ENCODE measurements at regions not wholly inside any gene's neighbourhood (a gene's known extent, or its start where the extent isn't known, plus 50 kb on each side); places are given as distances from the start of the nearest gene placed in this dataset.

GRCh38 chr15:37788330-37788729 is 146.1 kb upstream of the TMCO5A start:
- TF ChIP-seq, protein P1, sequence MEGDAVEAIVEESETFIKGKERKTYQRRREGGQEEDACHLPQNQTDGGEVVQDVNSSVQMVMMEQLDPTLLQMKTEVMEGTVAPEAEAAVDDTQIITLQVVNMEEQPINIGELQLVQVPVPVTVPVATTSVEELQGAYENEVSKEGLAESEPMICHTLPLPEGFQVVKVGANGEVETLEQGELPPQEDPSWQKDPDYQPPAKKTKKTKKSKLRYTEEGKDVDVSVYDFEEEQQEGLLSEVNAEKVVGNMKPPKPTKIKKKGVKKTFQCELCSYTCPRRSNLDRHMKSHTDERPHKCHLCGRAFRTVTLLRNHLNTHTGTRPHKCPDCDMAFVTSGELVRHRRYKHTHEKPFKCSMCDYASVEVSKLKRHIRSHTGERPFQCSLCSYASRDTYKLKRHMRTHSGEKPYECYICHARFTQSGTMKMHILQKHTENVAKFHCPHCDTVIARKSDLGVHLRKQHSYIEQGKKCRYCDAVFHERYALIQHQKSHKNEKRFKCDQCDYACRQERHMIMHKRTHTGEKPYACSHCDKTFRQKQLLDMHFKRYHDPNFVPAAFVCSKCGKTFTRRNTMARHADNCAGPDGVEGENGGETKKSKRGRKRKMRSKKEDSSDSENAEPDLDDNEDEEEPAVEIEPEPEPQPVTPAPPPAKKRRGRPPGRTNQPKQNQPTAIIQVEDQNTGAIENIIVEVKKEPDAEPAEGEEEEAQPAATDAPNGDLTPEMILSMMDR (IDR thresholded peaks at IDR 0.05; ENCODE audit: low read length) = no peak
- no peak for TF ChIP-seq EZH2 (IDR thresholded peaks at IDR 0.05; ENCODE audit: borderline replicate concordance, low read length)
- Histone ChIP-seq H3K4me2 (ENCODE audit: low read length) (no peak overlapping the region), H3K9ac (ENCODE audit: low read length) (no peak overlapping the region), H3K27me3 (ENCODE audit: insufficient read depth, low read length) (no peaks in the 10 kb centered on the region), H4K20me1 (ENCODE audit: insufficient read depth, low read length) (no peaks in the 10 kb centered on the region), H3K4me3 (ENCODE audit: low read depth, low read length, poor library complexity, severe bottlenecking) (no peak overlapping the region), H3K4me1 (ENCODE audit: insufficient read depth, low read length, severe bottlenecking) (no peaks in the 10 kb centered on the region), H3K79me2 (ENCODE audit: insufficient read depth, low read length) (no peaks in the 10 kb centered on the region), H3K9me3 (ENCODE audit: low read length) (no peaks in the 10 kb centered on the region), H3K27ac (ENCODE audit: low read depth, low read length, poor library complexity, severe bottlenecking) (no peak overlapping the region), H3K9me2 (ENCODE audit: low read depth, low read length) (no peaks in the 10 kb centered on the region), H3F3A (ENCODE audit: insufficient read depth, low read length) (no peaks in the 10 kb centered on the region), H3K36me3 (ENCODE audit: insufficient read depth, low read length) (no peaks in the 10 kb centered on the region), H2AFZ (ENCODE audit: low read length) (no peak overlapping the region)

- no peaks in the 10 kb centered on the region for H3K9me3 ChIP-seq (ENCODE audit: low read length)
- no peaks in the 10 kb centered on the region for H3K79me2 ChIP-seq (ENCODE audit: insufficient read depth, low read length)
- no peak overlapping the region for H3K4me2 ChIP-seq (ENCODE audit: low read length)
- H4K20me1 ChIP-seq (ENCODE audit: insufficient read depth, low read length) = no peaks in the 10 kb centered on the region
- no peak overlapping the region for H3K9ac ChIP-seq (ENCODE audit: low read length)
- H3K36me3 ChIP-seq (ENCODE audit: insufficient read depth, low read length) = no peaks in the 10 kb centered on the region
- H2AFZ ChIP-seq (ENCODE audit: low read length) = no peak overlapping the region
- H3K27me3 ChIP-seq (ENCODE audit: insufficient read depth, low read length) = no peaks in the 10 kb centered on the region
- no peak overlapping the region for H3K27ac ChIP-seq (ENCODE audit: low read depth, low read length, poor library complexity, severe bottlenecking)
- H3K9me2 ChIP-seq (ENCODE audit: low read depth, low read length) = no peaks in the 10 kb centered on the region
- TF ChIP-seq EZH2 (IDR thresholded peaks at IDR 0.05; ENCODE audit: borderline replicate concordance, low read length) = no peak
- TF ChIP-seq, protein P1 (IDR thresholded peaks at IDR 0.05; ENCODE audit: low read length) = no peak
- H3K4me3 ChIP-seq (ENCODE audit: low read depth, low read length, poor library complexity, severe bottlenecking) = no peak overlapping the region
- no peaks in the 10 kb centered on the region for H3F3A ChIP-seq (ENCODE audit: insufficient read depth, low read length)
- H3K4me1 ChIP-seq (ENCODE audit: insufficient read depth, low read length, severe bottlenecking) = no peaks in the 10 kb centered on the region
These were observed 145.6 kb upstream of the TMCO5A start for GRCh38 chr15:37788767-37789396.

DNA sequence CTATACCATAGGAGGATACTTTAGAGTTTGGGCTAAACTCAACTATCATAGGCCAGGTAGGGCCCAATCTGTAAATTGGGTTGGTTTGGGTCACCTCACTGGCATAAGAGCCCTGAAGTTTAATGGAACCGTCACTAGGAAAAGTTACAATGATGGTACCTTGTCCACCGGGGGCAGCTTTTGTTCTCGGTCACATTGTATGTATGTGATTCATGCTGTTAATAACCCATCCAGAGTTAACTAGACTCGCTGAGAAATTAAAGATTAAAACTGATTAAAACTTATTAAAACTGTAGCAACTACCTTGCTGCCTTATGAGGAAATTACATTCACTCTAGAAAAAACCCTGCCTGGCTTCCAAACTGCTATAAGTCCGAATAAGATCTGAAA is 145.0 kb upstream of the TMCO5A start:
- H3K4me3 ChIP-seq (ENCODE audit: low read depth, low read length, poor library complexity, severe bottlenecking) = no peak overlapping the region
- no peak for TF ChIP-seq EZH2 (IDR thresholded peaks at IDR 0.05; ENCODE audit: borderline replicate concordance, low read length)
- TF ChIP-seq, protein P1 (IDR thresholded peaks at IDR 0.05; ENCODE audit: low read length) = no peak
- no peaks in the 10 kb centered on the region for H3K4me1 ChIP-seq (ENCODE audit: insufficient read depth, low read length, severe bottlenecking)
- no peaks in the 10 kb centered on the region for H4K20me1 ChIP-seq (ENCODE audit: insufficient read depth, low read length)
- no peak overlapping the region for H3K27ac ChIP-seq (ENCODE audit: low read depth, low read length, poor library complexity, severe bottlenecking)
- no peak overlapping the region for H2AFZ ChIP-seq (ENCODE audit: low read length)
- no peaks in the 10 kb centered on the region for H3F3A ChIP-seq (ENCODE audit: insufficient read depth, low read length)
- no peaks in the 10 kb centered on the region for H3K79me2 ChIP-seq (ENCODE audit: insufficient read depth, low read length)
- H3K9me3 ChIP-seq (ENCODE audit: low read length) = no peaks in the 10 kb centered on the region
- no peak overlapping the region for H3K4me2 ChIP-seq (ENCODE audit: low read length)
- no peaks in the 10 kb centered on the region for H3K9me2 ChIP-seq (ENCODE audit: low read depth, low read length)
- H3K9ac ChIP-seq (ENCODE audit: low read length) = no peak overlapping the region
- H3K36me3 ChIP-seq (ENCODE audit: insufficient read depth, low read length) = no peaks in the 10 kb centered on the region
- H3K27me3 ChIP-seq (ENCODE audit: insufficient read depth, low read length) = no peaks in the 10 kb centered on the region
